ENCODE measurements at regions not wholly inside any gene's neighbourhood (a gene's known extent, or its start where the extent isn't known, plus 50 kb on each side); places are given as distances from the start of the nearest gene placed in this dataset.

- TF ChIP-seq CTCF (IDR thresholded peaks at IDR 0.05): no peak
- TF ChIP-seq POLR2A (IDR thresholded peaks at IDR 0.05): no peak
These were observed 123.1 kb upstream of the KCNJ6 start for GRCh38 chr21:38039369-38039768.

Measured in heart left ventricle (tissue), 13 donors.